Loucy (cell line): ENCODE measurements at regions not wholly inside any gene's neighbourhood (a gene's known extent, or its start where the extent isn't known, plus 50 kb on each side); places are given as distances from the start of the nearest gene placed in this dataset.

Experiments used
- EZH2phosphoT487 ChIP-seq: fragments of 200-600 bp; IDR thresholded peaks from 2 replicates; pipeline ENCODE4 v1.6.1; 2018; ENCODE audit warnings: antibody characterized with exemption, mild to moderate bottlenecking, moderate library complexity, borderline replicate concordance
- TF ChIP-seq, protein P1 (sequence below): fragments of 200-600 bp; sonication (generic); conservative IDR thresholded peaks from 2 replicates; pipeline ENCODE4 v1.5.1; 2014; ENCODE audit warnings: mild to moderate bottlenecking, antibody characterized with exemption, low read length

DNA sequence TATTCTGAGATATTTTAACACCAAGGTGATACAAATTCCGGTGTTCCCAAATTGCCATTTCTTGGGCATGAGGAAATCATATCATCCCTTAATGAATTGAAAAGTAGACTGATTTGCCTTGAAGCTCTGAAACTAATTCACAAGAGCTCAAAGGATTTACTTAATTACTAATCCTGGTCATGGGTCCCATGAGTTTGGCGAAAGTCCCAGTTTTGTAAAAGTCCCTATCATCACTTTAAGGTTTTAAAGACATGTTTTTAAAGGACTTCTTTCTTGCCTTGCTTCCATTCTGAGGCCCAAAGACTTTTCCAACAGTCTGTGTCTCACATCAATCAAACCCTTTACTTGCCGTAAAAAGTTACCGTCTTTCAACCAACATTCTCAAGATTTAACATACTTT is 377.9 kb downstream of the DNAJB9 start:
- TF ChIP-seq, protein P1, sequence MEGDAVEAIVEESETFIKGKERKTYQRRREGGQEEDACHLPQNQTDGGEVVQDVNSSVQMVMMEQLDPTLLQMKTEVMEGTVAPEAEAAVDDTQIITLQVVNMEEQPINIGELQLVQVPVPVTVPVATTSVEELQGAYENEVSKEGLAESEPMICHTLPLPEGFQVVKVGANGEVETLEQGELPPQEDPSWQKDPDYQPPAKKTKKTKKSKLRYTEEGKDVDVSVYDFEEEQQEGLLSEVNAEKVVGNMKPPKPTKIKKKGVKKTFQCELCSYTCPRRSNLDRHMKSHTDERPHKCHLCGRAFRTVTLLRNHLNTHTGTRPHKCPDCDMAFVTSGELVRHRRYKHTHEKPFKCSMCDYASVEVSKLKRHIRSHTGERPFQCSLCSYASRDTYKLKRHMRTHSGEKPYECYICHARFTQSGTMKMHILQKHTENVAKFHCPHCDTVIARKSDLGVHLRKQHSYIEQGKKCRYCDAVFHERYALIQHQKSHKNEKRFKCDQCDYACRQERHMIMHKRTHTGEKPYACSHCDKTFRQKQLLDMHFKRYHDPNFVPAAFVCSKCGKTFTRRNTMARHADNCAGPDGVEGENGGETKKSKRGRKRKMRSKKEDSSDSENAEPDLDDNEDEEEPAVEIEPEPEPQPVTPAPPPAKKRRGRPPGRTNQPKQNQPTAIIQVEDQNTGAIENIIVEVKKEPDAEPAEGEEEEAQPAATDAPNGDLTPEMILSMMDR: no peak
- no peak for TF ChIP-seq EZH2phosphoT487
